ENCODE measurements at regions not wholly inside any gene's neighbourhood (a gene's known extent, or its start where the extent isn't known, plus 50 kb on each side); places are given as distances from the start of the nearest gene placed in this dataset.

DNA sequence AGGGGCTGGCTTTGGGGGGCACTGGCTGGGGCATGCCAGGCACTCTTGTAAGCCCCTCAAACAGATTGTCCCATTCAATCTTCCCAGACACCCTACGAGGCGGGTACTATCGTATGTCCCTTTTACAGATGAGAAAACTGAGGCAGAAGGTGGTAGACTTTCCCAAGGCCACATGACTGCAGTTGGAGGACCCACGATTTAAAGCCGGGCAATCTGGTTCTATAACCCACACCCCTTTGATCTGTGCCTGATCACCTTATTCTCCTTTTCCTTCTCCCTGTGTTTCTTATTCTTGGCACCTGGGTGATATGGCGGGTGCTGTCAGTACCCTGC is 146.3 kb upstream of the IRX3 start:
- intact Hi-C loops (cut with DNase I) = no loop called here
- ATAC-seq (ENCODE audit: low FRiP score) = no peak
- 90 to 94% methylated on average over 6 of the region's 6 CpGs for whole genome bisulfite sequencing, 2 donors
- Histone ChIP-seq H3K4me3 (ENCODE audit: low read length in 2 of 2) (no peak overlapping the region), H3K9me3 (ENCODE audit: control insufficient read depth, low read length) (peaks cover 8% of the 10 kb centered on the region), H3K27me3 (ENCODE audit: control insufficient read depth in 1 of 2, insufficient read depth in 2 of 2, low read length in 1 of 2) (no peaks in the 10 kb centered on the region), H3K36me3 (ENCODE audit: control insufficient read depth in 1 of 2, insufficient read depth in 2 of 2, low read length in 1 of 2) (no peaks in the 10 kb centered on the region), H3K4me1 (ENCODE audit: control insufficient read depth in 1 of 2, insufficient read depth in 2 of 2, low read length in 2 of 2) (no peaks in the 10 kb centered on the region), H3K27ac (ENCODE audit: low read depth in 1 of 2, low read length in 2 of 2) (no peak overlapping the region)
- no peak for DNase-seq

DNA sequence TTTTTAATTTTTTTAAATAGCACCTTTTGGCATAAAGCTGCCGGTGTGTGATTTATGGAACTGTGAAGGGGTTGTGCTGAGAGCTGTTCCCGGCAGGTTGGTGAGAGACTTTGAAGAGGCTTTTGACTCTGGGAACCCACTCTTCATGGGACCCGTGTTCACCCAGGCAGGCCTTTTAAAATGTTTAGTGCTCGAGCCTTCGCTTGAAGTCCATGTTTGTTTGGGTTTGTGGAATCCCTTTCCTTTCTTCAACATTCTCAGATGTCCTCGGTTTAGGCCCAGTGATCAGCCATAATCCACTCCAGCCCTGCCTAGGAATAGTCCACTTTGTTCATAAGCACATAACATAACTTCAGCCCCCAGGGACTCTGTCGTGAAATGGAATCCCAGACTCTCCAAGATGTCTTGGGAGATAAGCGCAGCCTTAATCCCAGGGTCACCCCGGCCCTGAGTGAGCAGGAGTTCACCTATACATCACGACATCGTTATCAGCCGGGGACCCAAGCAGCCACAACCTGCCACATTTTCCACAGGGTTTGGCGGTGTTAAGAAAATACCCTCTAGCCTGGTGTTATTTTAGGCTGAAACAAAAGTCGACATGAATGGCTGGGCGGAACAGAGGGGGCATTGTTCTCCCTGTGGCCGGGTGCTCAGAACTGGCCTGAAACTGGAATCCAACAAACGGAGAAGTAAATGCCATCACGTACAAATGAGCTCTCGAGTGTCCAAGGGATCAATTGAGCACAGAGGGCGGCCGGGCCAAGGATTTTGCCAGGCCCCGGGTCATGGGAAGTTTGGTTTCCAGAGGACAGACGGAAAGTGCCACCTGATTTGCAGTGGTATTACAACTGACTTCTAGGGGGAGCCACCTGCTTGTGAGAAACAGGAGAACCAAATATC is 145.7 kb upstream of the IRX3 start:
- H3K4me3 ChIP-seq (ENCODE audit: low read length in 2 of 2) = no peak overlapping the region
- 49 to 59% methylated on average over 23 of the region's 23 CpGs for WGBS, 2 donors
- H3K27ac ChIP-seq (ENCODE audit: low read depth in 1 of 2, low read length in 2 of 2) = no peak overlapping the region
- ATAC-seq (ENCODE audit: low FRiP score) (no peak), DNase-seq (no peak)
- H3K4me1 ChIP-seq (ENCODE audit: control insufficient read depth in 1 of 2, insufficient read depth in 2 of 2, low read length in 2 of 2) = no peaks in the 10 kb centered on the region
- no peaks in the 10 kb centered on the region for H3K36me3 ChIP-seq (ENCODE audit: control insufficient read depth in 1 of 2, insufficient read depth in 2 of 2, low read length in 1 of 2)
- intact Hi-C loops (cut with DNase I) = no loop called here
- H3K27me3 ChIP-seq (ENCODE audit: control insufficient read depth in 1 of 2, insufficient read depth in 2 of 2, low read length in 1 of 2) = no peaks in the 10 kb centered on the region
- peaks cover 8% of the 10 kb centered on the region for H3K9me3 ChIP-seq (ENCODE audit: control insufficient read depth, low read length)

DNA sequence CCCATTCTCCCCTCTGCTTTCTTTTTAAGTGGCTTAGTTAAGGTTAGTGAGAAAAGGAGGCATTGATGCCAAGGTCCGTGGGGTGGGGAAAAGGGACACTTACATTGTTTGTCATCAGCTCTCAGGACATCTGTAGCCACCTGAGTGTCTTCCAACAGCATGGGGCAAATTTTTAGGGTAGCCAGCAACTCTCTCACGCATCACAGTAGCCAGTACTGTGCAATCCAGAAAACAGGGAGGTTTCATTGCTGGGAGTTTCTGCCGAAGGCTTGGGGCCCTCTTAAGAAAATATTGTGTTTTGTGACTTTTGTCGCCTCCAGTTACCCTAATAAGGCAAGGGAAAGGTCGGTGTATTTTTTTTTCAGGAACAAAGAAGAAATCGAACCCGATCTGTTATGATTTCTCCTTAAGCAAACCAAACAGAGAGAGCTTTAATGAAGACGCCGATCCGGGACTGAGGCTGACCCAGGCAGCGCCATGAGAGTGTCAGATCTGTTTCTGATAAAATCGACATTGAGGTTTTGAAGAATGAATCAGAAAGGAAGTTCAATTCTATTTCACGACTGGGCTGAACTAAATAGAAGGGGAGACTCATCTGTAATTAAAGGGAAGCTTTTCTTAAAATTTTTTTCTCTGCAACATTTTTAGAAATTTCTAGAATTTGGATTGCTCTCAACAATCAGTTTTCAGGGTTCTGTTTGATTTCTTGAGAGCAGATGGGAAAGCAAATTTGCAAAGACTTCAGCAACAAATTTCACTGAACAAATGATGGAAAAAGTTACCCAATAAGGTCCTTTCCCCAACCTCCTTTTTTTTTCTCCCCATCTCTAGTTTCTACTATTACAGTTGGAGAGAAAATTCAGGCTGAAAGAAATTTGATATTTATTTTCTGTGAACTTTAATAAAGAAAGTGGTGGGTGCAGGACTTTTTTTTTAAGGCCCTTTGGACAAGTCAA is 144.7 kb upstream of the IRX3 start:
- 73 to 82% methylated on average over 13 of the region's 13 CpGs for WGBS, 2 donors

DNA sequence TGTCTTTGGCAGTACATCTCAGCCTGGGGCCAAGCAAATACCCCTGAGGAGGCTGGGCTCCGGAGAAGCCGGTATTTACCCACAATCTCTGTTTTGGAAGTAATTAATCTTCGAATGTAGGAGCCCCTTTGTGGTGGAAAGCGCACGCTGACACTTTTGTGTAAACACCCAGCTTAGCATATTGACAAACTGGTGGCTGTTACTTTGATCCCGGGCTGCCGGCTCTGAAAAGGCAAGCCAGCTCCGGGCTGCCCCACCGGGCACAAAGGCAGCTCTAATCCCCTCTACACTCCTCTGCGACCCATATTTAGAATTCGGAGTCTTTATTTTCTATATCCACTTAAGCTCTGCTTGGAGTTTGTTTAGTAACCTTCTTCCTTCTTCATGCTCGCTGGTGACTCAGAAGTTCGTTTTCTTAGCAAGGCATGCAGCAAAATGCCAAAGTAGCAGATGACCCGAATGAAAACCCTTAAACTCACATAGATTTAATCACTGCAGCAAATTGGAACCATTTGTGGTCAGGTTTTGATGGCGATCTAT is 144.0 kb upstream of the IRX3 start:
- ATAC-seq (ENCODE audit: low FRiP score) (no peak), DNase-seq (no peak)
- peaks cover 8% of the 10 kb centered on the region for H3K9me3 ChIP-seq (ENCODE audit: control insufficient read depth, low read length)
- no peaks in the 10 kb centered on the region for H3K36me3 ChIP-seq (ENCODE audit: control insufficient read depth in 1 of 2, insufficient read depth in 2 of 2, low read length in 1 of 2)
- no peaks in the 10 kb centered on the region for H3K4me1 ChIP-seq (ENCODE audit: control insufficient read depth in 1 of 2, insufficient read depth in 2 of 2, low read length in 2 of 2)
- no peak overlapping the region for H3K4me3 ChIP-seq (ENCODE audit: low read length in 2 of 2)
- H3K27me3 ChIP-seq (ENCODE audit: control insufficient read depth in 1 of 2, insufficient read depth in 2 of 2, low read length in 1 of 2) = no peaks in the 10 kb centered on the region
- H3K27ac ChIP-seq (ENCODE audit: low read depth in 1 of 2, low read length in 2 of 2) = no peak overlapping the region
- intact Hi-C loops (cut with DNase I) = no loop called here
- 20 to 26% methylated on average over 15 of the region's 15 CpGs for WGBS, 2 donors

More for the DNA sequence above, 144.7 kb upstream of the IRX3 start:
- H3K4me1 ChIP-seq (ENCODE audit: control insufficient read depth in 1 of 2, insufficient read depth in 2 of 2, low read length in 2 of 2) = no peaks in the 10 kb centered on the region
- no peaks in the 10 kb centered on the region for H3K36me3 ChIP-seq (ENCODE audit: control insufficient read depth in 1 of 2, insufficient read depth in 2 of 2, low read length in 1 of 2)
- ATAC-seq (ENCODE audit: low FRiP score) = no peak
- no peak for DNase-seq
- peaks cover 8% of the 10 kb centered on the region for H3K9me3 ChIP-seq (ENCODE audit: control insufficient read depth, low read length)
- intact Hi-C loops (cut with DNase I) = no loop called here
- H3K27me3 ChIP-seq (ENCODE audit: control insufficient read depth in 1 of 2, insufficient read depth in 2 of 2, low read length in 1 of 2) = no peaks in the 10 kb centered on the region
- H3K4me3 ChIP-seq (ENCODE audit: low read length in 2 of 2) = no peak overlapping the region
- H3K27ac ChIP-seq (ENCODE audit: low read depth in 1 of 2, low read length in 2 of 2) = no peak overlapping the region

DNA sequence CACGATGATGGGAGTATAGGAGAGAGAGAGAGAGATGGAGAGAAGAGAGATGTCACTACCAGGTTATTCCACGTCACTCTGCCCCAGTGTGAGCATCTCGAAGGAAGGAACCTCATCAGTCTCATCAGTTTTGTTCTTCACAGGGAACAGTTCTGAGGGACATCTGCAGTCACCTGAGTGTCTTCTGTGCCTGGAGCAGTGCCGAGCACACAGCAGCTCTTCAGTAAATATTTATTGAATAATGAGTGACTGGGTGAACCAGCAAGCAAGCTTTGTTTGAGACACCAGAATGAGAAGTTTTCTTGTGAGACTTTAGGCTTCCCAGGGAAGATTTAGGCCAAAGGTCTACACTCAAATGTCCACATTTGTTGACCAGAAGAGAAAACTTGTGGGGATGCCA is 142.4 kb upstream of the IRX3 start:
- H3K4me1 ChIP-seq (ENCODE audit: control insufficient read depth in 1 of 2, insufficient read depth in 2 of 2, low read length in 2 of 2) = no peaks in the 10 kb centered on the region
- ATAC-seq (ENCODE audit: low FRiP score) = no peak
- H3K27me3 ChIP-seq (ENCODE audit: control insufficient read depth in 1 of 2, insufficient read depth in 2 of 2, low read length in 1 of 2) = no peaks in the 10 kb centered on the region
- no peak overlapping the region for H3K27ac ChIP-seq (ENCODE audit: low read depth in 1 of 2, low read length in 2 of 2)
- peaks cover 8% of the 10 kb centered on the region for H3K9me3 ChIP-seq (ENCODE audit: control insufficient read depth, low read length)
- H3K4me3 ChIP-seq (ENCODE audit: low read length in 2 of 2) = no peak overlapping the region
- no peak for DNase-seq
- intact Hi-C loops (cut with DNase I) = no loop called here
- no peaks in the 10 kb centered on the region for H3K36me3 ChIP-seq (ENCODE audit: control insufficient read depth in 1 of 2, insufficient read depth in 2 of 2, low read length in 1 of 2)
- 93 to 96% methylated on average over 4 of the region's 4 CpGs for WGBS, 2 donors

DNA sequence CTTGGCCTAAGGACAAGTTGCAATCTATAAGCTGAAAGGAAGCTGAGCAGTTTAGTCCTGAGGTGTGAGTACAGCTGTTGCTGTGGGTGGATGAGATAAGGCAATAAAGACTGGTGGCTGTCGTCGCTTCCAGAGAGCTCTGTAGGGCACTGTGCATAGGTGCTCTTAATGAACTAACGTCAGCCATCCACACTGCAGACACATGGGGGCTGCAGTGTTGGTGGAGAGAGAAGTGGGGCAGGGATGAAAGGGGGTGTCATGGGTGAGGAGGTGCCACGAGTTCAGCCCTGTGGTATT is 139.9 kb upstream of the IRX3 start:
- intact Hi-C loops (cut with DNase I) = no loop called here
- 86 to 90% methylated on average over 4 of the region's 4 CpGs for WGBS, 2 donors
- no peaks in the 10 kb centered on the region for H3K27me3 ChIP-seq (ENCODE audit: control insufficient read depth in 1 of 2, insufficient read depth in 2 of 2, low read length in 1 of 2)

DNA sequence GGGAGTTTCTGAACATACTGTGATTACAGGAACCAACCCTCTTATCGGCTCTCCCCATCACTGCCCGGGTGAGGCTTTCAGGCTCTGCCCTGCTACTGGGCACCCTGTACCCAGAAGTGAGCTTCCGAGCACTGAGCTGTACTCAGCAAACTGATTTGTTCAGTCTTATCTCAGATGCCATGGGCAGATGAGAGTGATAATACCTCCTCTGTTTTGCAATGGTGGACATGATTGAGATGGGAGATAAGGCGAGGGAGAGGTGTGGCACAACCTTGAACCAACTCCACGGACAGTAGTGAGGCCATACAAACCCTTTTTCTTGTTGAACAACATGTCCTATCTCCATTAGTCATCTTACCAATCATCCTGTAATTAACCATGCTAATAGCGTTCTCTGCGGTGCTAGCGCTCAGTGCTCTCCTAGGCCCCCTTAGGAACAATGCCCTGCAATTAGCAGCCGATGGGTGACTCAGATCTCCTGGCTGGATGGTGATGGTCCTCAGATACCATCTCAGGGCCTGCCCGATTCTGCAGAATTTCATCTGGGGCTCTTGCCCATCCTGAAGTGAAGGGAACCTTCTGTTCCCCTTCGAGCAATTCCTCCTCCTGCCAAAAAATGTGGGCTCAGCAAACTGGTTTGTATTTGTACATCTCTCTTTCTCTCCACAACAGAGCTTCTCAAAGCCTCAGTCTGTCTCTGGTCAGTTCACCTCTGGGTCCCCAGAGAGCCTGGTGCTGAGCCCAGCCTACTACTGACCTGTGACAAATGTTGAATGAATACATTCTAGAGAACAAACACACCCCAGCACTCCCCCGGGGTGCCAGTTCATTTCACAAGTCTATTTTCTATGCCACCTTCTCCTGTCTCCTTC is 139.3 kb upstream of the IRX3 start:
- ATAC-seq (ENCODE audit: low FRiP score) = no peak
- Histone ChIP-seq H3K27ac (ENCODE audit: low read depth in 1 of 2, low read length in 2 of 2) (no peak overlapping the region), H3K9me3 (ENCODE audit: control insufficient read depth, low read length) (peaks cover 8% of the 10 kb centered on the region), H3K36me3 (ENCODE audit: control insufficient read depth in 1 of 2, insufficient read depth in 2 of 2, low read length in 1 of 2) (no peaks in the 10 kb centered on the region), H3K27me3 (ENCODE audit: control insufficient read depth in 1 of 2, insufficient read depth in 2 of 2, low read length in 1 of 2) (no peaks in the 10 kb centered on the region), H3K4me1 (ENCODE audit: control insufficient read depth in 1 of 2, insufficient read depth in 2 of 2, low read length in 2 of 2) (no peaks in the 10 kb centered on the region), H3K4me3 (ENCODE audit: low read length in 2 of 2) (no peak overlapping the region)
- intact Hi-C loops (cut with DNase I) = no loop called here
- no peak for DNase-seq
- 87 to 88% methylated on average over 12 of the region's 12 CpGs for WGBS, 2 donors

More for the DNA sequence above, 139.9 kb upstream of the IRX3 start:
- Histone ChIP-seq H3K27ac (ENCODE audit: low read depth in 1 of 2, low read length in 2 of 2) (no peak overlapping the region), H3K4me3 (ENCODE audit: low read length in 2 of 2) (no peak overlapping the region), H3K4me1 (ENCODE audit: control insufficient read depth in 1 of 2, insufficient read depth in 2 of 2, low read length in 2 of 2) (no peaks in the 10 kb centered on the region), H3K36me3 (ENCODE audit: control insufficient read depth in 1 of 2, insufficient read depth in 2 of 2, low read length in 1 of 2) (no peaks in the 10 kb centered on the region), H3K9me3 (ENCODE audit: control insufficient read depth, low read length) (peaks cover 8% of the 10 kb centered on the region)
- DNase-seq (no peak), ATAC-seq (ENCODE audit: low FRiP score) (no peak)

DNA sequence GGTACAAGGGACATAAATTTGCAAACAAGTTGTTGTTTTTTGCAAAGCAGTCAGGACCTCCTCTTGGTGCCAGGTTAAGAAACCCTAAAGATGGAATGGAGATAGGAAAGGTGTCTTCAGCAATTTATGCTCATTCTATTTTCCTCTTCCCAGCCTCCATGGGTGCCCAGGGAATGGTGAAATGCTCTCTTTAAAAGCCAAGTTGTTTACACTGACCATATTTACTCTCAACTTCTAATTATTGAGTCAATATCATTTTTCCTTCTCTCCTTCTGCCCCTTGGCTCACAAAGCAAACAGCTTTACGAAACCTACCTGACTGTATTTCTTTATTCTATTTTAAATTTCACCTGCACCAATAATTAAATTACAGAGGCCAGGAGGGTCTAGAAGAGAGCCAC is 138.5 kb upstream of the IRX3 start:
- H3K27ac ChIP-seq (ENCODE audit: low read depth in 1 of 2, low read length in 2 of 2) = no peak overlapping the region
- 94 to 99% methylated on average over 1 of the region's 1 CpG for WGBS, 2 donors
- ATAC-seq (ENCODE audit: low FRiP score) = no peak
- H3K4me1 ChIP-seq (ENCODE audit: control insufficient read depth in 1 of 2, insufficient read depth in 2 of 2, low read length in 2 of 2) = no peaks in the 10 kb centered on the region
- intact Hi-C loops (cut with DNase I) = no loop called here
- DNase-seq = no peak
- H3K4me3 ChIP-seq (ENCODE audit: low read length in 2 of 2) = no peak overlapping the region
- peaks cover 5% of the 10 kb centered on the region for H3K9me3 ChIP-seq (ENCODE audit: control insufficient read depth, low read length)
- no peaks in the 10 kb centered on the region for H3K36me3 ChIP-seq (ENCODE audit: control insufficient read depth in 1 of 2, insufficient read depth in 2 of 2, low read length in 1 of 2)
- no peaks in the 10 kb centered on the region for H3K27me3 ChIP-seq (ENCODE audit: control insufficient read depth in 1 of 2, insufficient read depth in 2 of 2, low read length in 1 of 2)

Measured in aorta (tissue), 5 donors.